WTC11 (cell line): ENCODE measurements at regions not wholly inside any gene's neighbourhood (a gene's known extent, or its start where the extent isn't known, plus 50 kb on each side); places are given as distances from the start of the nearest gene placed in this dataset.

Experiments used
- EMX1 ChIP-seq: fragments of 250-450 bp; sonication (Bioruptor Pico); IDR thresholded peaks from 2 replicates; pipeline ENCODE4 v1.8.0; 2021; ENCODE audit warnings: mild to moderate bottlenecking
- ESRRA ChIP-seq: sonication (generic); formaldehyde crosslinking; IDR thresholded peaks from 2 replicates; pipeline ENCODE4 v1.8.1; 2022; ENCODE audit warnings: mild to moderate bottlenecking, missing genetic modification reagents, borderline replicate concordance
- TF ChIP-seq, protein P1 (sequence below): fragments of 250-450 bp; sonication (Bioruptor Pico); IDR thresholded peaks from 2 replicates; pipeline ENCODE4 v1.9.0; 2021; ENCODE audit warnings: mild to moderate bottlenecking

DNA sequence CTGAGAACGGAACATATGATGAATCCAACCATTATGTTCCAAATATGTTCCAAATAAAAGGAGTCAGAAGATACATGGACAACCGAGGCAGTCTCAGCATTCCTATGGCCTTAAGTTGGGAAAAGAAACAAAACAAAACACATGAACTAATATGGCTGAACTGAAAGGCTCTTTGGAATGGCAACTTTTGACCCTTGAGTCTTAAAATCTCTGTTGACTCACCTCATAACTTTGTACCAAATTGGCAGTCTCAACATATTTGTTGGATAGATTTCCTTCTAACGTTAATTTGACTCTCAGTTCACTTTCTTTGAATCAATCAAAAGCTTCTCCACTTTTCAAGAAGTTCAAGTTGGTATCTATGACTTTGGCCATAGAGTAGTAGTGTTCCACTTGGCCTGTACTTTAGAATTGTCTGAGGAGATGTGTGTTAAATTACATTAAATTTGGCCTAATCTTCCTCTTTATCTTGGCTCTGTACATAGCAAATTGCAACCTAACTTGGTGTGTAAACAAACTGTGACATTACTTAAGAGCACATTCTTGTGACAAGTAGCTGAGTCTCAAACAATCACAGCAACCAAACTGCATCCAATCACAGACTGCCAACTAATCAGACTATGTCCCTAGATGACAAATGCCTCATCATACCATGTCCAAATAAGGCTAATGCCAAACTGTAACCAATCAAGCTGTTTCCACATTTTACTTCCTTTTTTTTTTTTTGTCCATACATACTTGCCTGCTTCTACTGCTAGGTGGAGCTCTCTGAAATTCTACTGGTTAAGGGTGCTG is 208.8 kb downstream of the BMP2 start:
- TF ChIP-seq ESRRA (no peak), EMX1 (CRISPR knock-in tag) (no peak)
- TF ChIP-seq, protein P1, sequence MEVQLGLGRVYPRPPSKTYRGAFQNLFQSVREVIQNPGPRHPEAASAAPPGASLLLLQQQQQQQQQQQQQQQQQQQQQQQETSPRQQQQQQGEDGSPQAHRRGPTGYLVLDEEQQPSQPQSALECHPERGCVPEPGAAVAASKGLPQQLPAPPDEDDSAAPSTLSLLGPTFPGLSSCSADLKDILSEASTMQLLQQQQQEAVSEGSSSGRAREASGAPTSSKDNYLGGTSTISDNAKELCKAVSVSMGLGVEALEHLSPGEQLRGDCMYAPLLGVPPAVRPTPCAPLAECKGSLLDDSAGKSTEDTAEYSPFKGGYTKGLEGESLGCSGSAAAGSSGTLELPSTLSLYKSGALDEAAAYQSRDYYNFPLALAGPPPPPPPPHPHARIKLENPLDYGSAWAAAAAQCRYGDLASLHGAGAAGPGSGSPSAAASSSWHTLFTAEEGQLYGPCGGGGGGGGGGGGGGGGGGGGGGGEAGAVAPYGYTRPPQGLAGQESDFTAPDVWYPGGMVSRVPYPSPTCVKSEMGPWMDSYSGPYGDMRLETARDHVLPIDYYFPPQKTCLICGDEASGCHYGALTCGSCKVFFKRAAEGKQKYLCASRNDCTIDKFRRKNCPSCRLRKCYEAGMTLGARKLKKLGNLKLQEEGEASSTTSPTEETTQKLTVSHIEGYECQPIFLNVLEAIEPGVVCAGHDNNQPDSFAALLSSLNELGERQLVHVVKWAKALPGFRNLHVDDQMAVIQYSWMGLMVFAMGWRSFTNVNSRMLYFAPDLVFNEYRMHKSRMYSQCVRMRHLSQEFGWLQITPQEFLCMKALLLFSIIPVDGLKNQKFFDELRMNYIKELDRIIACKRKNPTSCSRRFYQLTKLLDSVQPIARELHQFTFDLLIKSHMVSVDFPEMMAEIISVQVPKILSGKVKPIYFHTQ (CRISPR knock-in tag): no peak
